Activated CD4-positive, CD25-positive, alpha-beta regulatory T cell treated with anti-CD3 and anti-CD28 coated beads, Interleukin-2, amount 50 U/mL, for 24 hours (primary cell): ENCODE measurements at regions not wholly inside any gene's neighbourhood (a gene's known extent, or its start where the extent isn't known, plus 50 kb on each side); places are given as distances from the start of the nearest gene placed in this dataset.

Experiments
- ATAC-seq, 2 donors: fragments of 150-1000 bp; cut with Tn5 transposase; one replicate each; pipeline ENCODE4 v1.10.0; 2021; ENCODE audit warnings: mild to moderate bottlenecking in 1 of 2, moderate library complexity in 1 of 2

- ATAC-seq: no peak
Observed at GRCh38 chr4:13024147-13025105, 459.7 kb downstream of the RAB28 start.

GRCh38 chr4:13007802-13008470 lies 476.2 kb downstream of the RAB28 start:
- no peak for ATAC-seq

- ATAC-seq: no peak
Observed at GRCh38 chr4:12993923-12994322, 490.2 kb downstream of the RAB28 start.

GRCh38 chr4:12987284-12987683 lies 496.9 kb downstream of the RAB28 start:
- no peak for ATAC-seq

- no peak for ATAC-seq
Observed at GRCh38 chr4:12979797-12980196, 504.3 kb downstream of the RAB28 start.

- no peak for ATAC-seq
Observed at GRCh38 chr4:12978310-12978709, 505.8 kb downstream of the RAB28 start.

- ATAC-seq: no peak
Observed at GRCh38 chr4:12975511-12975910, 508.6 kb downstream of the RAB28 start.

- no peak for ATAC-seq
Observed at GRCh38 chr4:12973522-12973921, 510.6 kb downstream of the RAB28 start.

- no peak for ATAC-seq
Observed at GRCh38 chr4:12968345-12968744, 515.8 kb downstream of the RAB28 start.

- no peak for ATAC-seq
Observed at GRCh38 chr4:12966726-12967125, 517.4 kb downstream of the RAB28 start.

- ATAC-seq: no peak
Observed at GRCh38 chr4:12965334-12965733, 518.8 kb downstream of the RAB28 start.

GRCh38 chr4:12963912-12964311 lies 520.2 kb downstream of the RAB28 start:
- ATAC-seq: no peak

GRCh38 chr4:12963291-12963690 lies 520.8 kb downstream of the RAB28 start:
- ATAC-seq: no peak

- no peak for ATAC-seq
Observed at GRCh38 chr4:12961713-12962112, 522.4 kb downstream of the RAB28 start.

GRCh38 chr4:12958436-12958835 lies 525.7 kb downstream of the RAB28 start:
- no peak for ATAC-seq

GRCh38 chr4:12957108-12957507 lies 527.0 kb downstream of the RAB28 start:
- ATAC-seq: no peak

- no peak for ATAC-seq
Observed at GRCh38 chr4:12956026-12956425, 528.1 kb downstream of the RAB28 start.

- ATAC-seq: no peak
Observed at GRCh38 chr4:12949719-12950490, 534.2 kb downstream of the RAB28 start.

GRCh38 chr4:12943069-12943468 lies 541.1 kb downstream of the RAB28 start:
- no peak for ATAC-seq

GRCh38 chr4:12933760-12934221 lies 550.3 kb downstream of the RAB28 start:
- no peak for ATAC-seq

- ATAC-seq: no peak
Observed at GRCh38 chr4:12932203-12932788, 551.8 kb downstream of the RAB28 start.

- no peak for ATAC-seq
Observed at GRCh38 chr4:12929784-12930183, 554.4 kb downstream of the RAB28 start.

- no peak for ATAC-seq
Observed at GRCh38 chr4:12928751-12929150, 555.4 kb downstream of the RAB28 start.
